ENCODE measurements at regions not wholly inside any gene's neighbourhood (a gene's known extent, or its start where the extent isn't known, plus 50 kb on each side); places are given as distances from the start of the nearest gene placed in this dataset.

DNA sequence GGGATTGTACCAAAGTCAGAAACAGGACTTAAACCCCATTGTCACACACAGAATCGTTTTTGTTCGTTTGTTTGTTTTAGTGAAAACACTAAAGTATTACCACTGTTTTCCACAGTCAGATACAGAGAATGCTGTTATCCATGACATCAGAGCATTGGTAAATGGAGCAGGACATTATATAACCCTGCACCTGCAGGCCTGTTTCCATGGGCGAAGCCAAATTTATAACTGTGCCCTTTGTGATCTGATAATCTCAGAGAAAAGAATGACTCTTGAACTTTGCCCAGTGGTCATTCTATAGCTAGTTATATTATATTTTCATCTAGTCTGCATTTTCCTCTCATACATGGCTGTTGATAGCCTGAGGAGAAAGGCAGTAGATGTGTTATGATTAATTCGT, 217.6 kb downstream of the TMEM182 start:
- no peak overlapping the region for H3K27ac ChIP-seq
- WGBS, 2 donors (ENCODE audit: low coverage in 1 of 2): 66 to 84% methylated on average over 4 of the region's 4 CpGs

DNA sequence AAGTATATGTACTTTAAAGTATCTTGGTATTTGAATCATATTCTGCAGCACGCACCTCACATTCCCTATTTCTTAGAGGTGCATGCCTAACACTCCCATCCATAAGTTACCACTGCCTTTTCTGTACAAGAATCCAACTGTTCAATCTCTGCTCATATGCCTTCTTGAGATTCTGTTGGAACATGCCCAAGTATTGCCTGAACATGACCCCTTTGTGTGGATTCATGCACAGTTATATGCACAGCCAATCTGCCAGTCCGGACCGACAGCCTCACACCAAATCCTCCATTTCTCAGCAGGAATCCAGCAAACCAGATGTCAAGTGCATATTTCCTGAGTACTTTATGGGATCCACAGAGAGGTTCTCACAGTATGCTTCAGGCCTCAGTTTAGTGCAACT, 222.0 kb downstream of the TMEM182 start:
- TF ChIP-seq, protein P1, sequence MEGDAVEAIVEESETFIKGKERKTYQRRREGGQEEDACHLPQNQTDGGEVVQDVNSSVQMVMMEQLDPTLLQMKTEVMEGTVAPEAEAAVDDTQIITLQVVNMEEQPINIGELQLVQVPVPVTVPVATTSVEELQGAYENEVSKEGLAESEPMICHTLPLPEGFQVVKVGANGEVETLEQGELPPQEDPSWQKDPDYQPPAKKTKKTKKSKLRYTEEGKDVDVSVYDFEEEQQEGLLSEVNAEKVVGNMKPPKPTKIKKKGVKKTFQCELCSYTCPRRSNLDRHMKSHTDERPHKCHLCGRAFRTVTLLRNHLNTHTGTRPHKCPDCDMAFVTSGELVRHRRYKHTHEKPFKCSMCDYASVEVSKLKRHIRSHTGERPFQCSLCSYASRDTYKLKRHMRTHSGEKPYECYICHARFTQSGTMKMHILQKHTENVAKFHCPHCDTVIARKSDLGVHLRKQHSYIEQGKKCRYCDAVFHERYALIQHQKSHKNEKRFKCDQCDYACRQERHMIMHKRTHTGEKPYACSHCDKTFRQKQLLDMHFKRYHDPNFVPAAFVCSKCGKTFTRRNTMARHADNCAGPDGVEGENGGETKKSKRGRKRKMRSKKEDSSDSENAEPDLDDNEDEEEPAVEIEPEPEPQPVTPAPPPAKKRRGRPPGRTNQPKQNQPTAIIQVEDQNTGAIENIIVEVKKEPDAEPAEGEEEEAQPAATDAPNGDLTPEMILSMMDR (IDR thresholded peaks at IDR 0.05): no peak
- TF ChIP-seq POLR2A (IDR thresholded peaks at IDR 0.05): no peak
- TF ChIP-seq POLR2AphosphoS5 (IDR thresholded peaks at IDR 0.05): no peak
- TF ChIP-seq EP300 (IDR thresholded peaks at IDR 0.05): no peak
- Histone ChIP-seq H3K9me3 (no peaks in the 10 kb centered on the region), H3K27ac (no peak overlapping the region), H3K4me3 (no peak overlapping the region), H3K27me3 (peaks cover 13% of the 10 kb centered on the region), H3K36me3 (no peaks in the 10 kb centered on the region), H3K4me1 (no peaks in the 10 kb centered on the region)
- no peak for ATAC-seq
- 93 to 100% methylated on average over 1 to 3 of the region's 3 CpGs for WGBS, 2 donors (ENCODE audit: low coverage in 1 of 2)

More for the DNA sequence above, 217.6 kb downstream of the TMEM182 start:
- no peaks in the 10 kb centered on the region for H3K36me3 ChIP-seq
- H3K9me3 ChIP-seq: no peaks in the 10 kb centered on the region
- no peak for TF ChIP-seq POLR2AphosphoS5 (IDR thresholded peaks at IDR 0.05)
- TF ChIP-seq POLR2A (IDR thresholded peaks at IDR 0.05): no peak
- TF ChIP-seq, protein P1 (IDR thresholded peaks at IDR 0.05): no peak
- no peak for TF ChIP-seq EP300 (IDR thresholded peaks at IDR 0.05)
- H3K4me1 ChIP-seq: no peaks in the 10 kb centered on the region
- no peak for ATAC-seq
- peaks cover 11% of the 10 kb centered on the region for H3K27me3 ChIP-seq
- no peak overlapping the region for H3K4me3 ChIP-seq

- Histone ChIP-seq H3K27ac (no peak overlapping the region), H3K4me3 (no peak overlapping the region), H3K36me3 (no peaks in the 10 kb centered on the region), H3K27me3 (peaks cover 3% of the 10 kb centered on the region), H3K9me3 (no peaks in the 10 kb centered on the region), H3K4me1 (no peaks in the 10 kb centered on the region)
- TF ChIP-seq, protein P1 (IDR thresholded peaks at IDR 0.05): no peak
- TF ChIP-seq POLR2AphosphoS5 (IDR thresholded peaks at IDR 0.05) (no peak), EP300 (IDR thresholded peaks at IDR 0.05) (no peak), POLR2A (IDR thresholded peaks at IDR 0.05) (no peak)
- WGBS, 2 donors (ENCODE audit: low coverage in 1 of 2): 33 to 35% methylated on average over 5 of the region's 5 CpGs
- ATAC-seq: no peak
Measured at GRCh38 chr2:102986826-102987490, 225.1 kb downstream of the TMEM182 start.

DNA sequence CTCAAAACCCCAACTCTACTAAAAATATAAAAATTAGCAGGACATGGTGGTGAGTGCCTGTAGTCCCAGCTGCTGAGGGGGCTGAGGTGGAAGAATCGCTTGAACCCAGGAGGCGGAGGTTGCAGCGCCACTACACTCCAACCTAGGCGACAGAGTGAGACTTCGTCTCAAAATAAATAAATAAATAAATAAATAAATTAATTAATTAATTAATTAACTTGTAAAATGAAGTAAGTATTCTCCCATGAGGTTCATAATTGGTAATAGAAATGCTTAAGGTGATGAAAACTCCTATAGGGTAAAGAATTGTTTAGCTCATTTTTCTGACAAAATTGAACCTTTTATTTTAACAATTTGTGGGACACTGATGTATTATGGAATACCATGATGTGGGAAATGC, 230.8 kb downstream of the TMEM182 start:
- WGBS, 2 donors (ENCODE audit: low coverage in 1 of 2): 93% methylated on average over 3 to 5 of the region's 5 CpGs
- ATAC-seq: no peak
- Histone ChIP-seq H3K4me1 (no peaks in the 10 kb centered on the region), H3K9me3 (no peaks in the 10 kb centered on the region), H3K4me3 (no peak overlapping the region), H3K27ac (no peak overlapping the region), H3K36me3 (no peaks in the 10 kb centered on the region), H3K27me3 (no peaks in the 10 kb centered on the region)
- TF ChIP-seq, protein P1 (IDR thresholded peaks at IDR 0.05): no peak
- no peak for TF ChIP-seq EP300 (IDR thresholded peaks at IDR 0.05)
- no peak for TF ChIP-seq POLR2A (IDR thresholded peaks at IDR 0.05)
- TF ChIP-seq POLR2AphosphoS5 (IDR thresholded peaks at IDR 0.05): no peak

GRCh38 chr2:102999958-103000357, 238.1 kb downstream of the TMEM182 start:
- 85 to 90% methylated on average over 5 of the region's 5 CpGs for WGBS, 2 donors (ENCODE audit: low coverage in 1 of 2)

More at GRCh38 chr2:102999958-103000357, 238.1 kb downstream of the TMEM182 start:
- Histone ChIP-seq H3K27ac (no peak overlapping the region), H3K9me3 (peaks cover 0 to 10% (median 0%) of the 10 kb centered on the region in 3 donors), H3K27me3 (peaks cover 5% of the 10 kb centered on the region), H3K36me3 (no peaks in the 10 kb centered on the region), H3K4me1 (no peaks in the 10 kb centered on the region), H3K4me3 (no peak overlapping the region)
- no peak for ATAC-seq
- no peak for TF ChIP-seq EP300 (IDR thresholded peaks at IDR 0.05)
- TF ChIP-seq POLR2AphosphoS5 (IDR thresholded peaks at IDR 0.05): no peak
- TF ChIP-seq POLR2A (IDR thresholded peaks at IDR 0.05): no peak
- TF ChIP-seq, protein P1 (IDR thresholded peaks at IDR 0.05): no peak

Data from gastroesophageal sphincter (tissue), 4 donors.